Osteocyte (in vitro differentiated cells): ENCODE measurements at regions not wholly inside any gene's neighbourhood (a gene's known extent, or its start where the extent isn't known, plus 50 kb on each side); places are given as distances from the start of the nearest gene placed in this dataset.

Experiments used
- DNase-seq: peaks from one replicate; pipeline ENCODE4 v3.0.0; 2021; ENCODE audit warnings: mixed read lengths; ENCODE audit not compliant: unreplicated experiment; ENCODE audit errors: extremely low spot score
- H3K27ac Mint-ChIP-seq: one replicate; pipeline ENCODE4 v1.8.0; 2021; ENCODE audit warnings: mild to moderate bottlenecking, mixed read lengths; ENCODE audit not compliant: unreplicated experiment
- H3K27me3 Mint-ChIP-seq: one replicate; pipeline ENCODE4 v1.8.0; 2021; ENCODE audit warnings: mixed read lengths; ENCODE audit not compliant: unreplicated experiment
- H3K36me3 Mint-ChIP-seq: one replicate; pipeline ENCODE4 v1.8.0; 2021; ENCODE audit warnings: mixed read lengths; ENCODE audit not compliant: unreplicated experiment
- H3K4me1 Mint-ChIP-seq: one replicate; pipeline ENCODE4 v1.8.0; 2021; ENCODE audit warnings: mixed read lengths; ENCODE audit not compliant: unreplicated experiment
- H3K4me3 Mint-ChIP-seq: one replicate; pipeline ENCODE4 v1.8.0; 2021; ENCODE audit warnings: mild to moderate bottlenecking, moderate library complexity, mixed read lengths; ENCODE audit not compliant: unreplicated experiment
- H3K9me3 Mint-ChIP-seq: one replicate; pipeline ENCODE4 v1.8.0; 2021; ENCODE audit warnings: mixed read lengths; ENCODE audit not compliant: unreplicated experiment
- CTCF ChIP-seq: fragments of 200-600 bp; sonication (generic); IDR thresholded peaks from 2 replicates; pipeline ENCODE4 v1.5.0; 2021; ENCODE audit warnings: antibody characterized with exemption, mild to moderate bottlenecking, moderate library complexity

- Mint-ChIP-seq H3K27ac (no peak overlapping the region), H3K36me3 (no peaks in the 10 kb centered on the region), H3K27me3 (no peaks in the 10 kb centered on the region), H3K4me1 (peaks cover 6% of the 10 kb centered on the region), H3K4me3 (no peak overlapping the region), H3K9me3 (no peaks in the 10 kb centered on the region)
- TF ChIP-seq CTCF: no peak
- DNase-seq: no peak
Observed at GRCh38 chr11:81915045-81915444, 818.6 kb downstream of the FAM181B start.

GRCh38 chr11:81913793-81914192 is 819.9 kb downstream of the FAM181B start:
- TF ChIP-seq CTCF: no peak
- Mint-ChIP-seq H3K36me3 (no peaks in the 10 kb centered on the region), H3K27me3 (no peaks in the 10 kb centered on the region), H3K27ac (no peak overlapping the region), H3K9me3 (peaks cover 1% of the 10 kb centered on the region), H3K4me1 (peaks cover 6% of the 10 kb centered on the region), H3K4me3 (no peak overlapping the region)
- DNase-seq: no peak

- Mint-ChIP-seq H3K9me3 (peaks cover 5% of the 10 kb centered on the region), H3K4me3 (no peak overlapping the region), H3K27me3 (peaks cover 18% of the 10 kb centered on the region), H3K4me1 (peaks cover 14% of the 10 kb centered on the region), H3K36me3 (no peaks in the 10 kb centered on the region), H3K27ac (no peak overlapping the region)
- DNase-seq: no peak
- TF ChIP-seq CTCF: no peak
Observed at GRCh38 chr11:81907996-81908395, 825.7 kb downstream of the FAM181B start.

GRCh38 chr11:81899156-81899555 is 834.5 kb downstream of the FAM181B start:
- Mint-ChIP-seq H3K36me3 (no peaks in the 10 kb centered on the region), H3K4me3 (no peak overlapping the region), H3K27me3 (peaks cover 37% of the 10 kb centered on the region), H3K27ac (no peak overlapping the region), H3K4me1 (peaks cover 2% of the 10 kb centered on the region), H3K9me3 (peaks cover 6% of the 10 kb centered on the region)
- no peak for DNase-seq
- TF ChIP-seq CTCF: no peak

- no peak overlapping the region for H3K4me3 Mint-ChIP-seq
- DNase-seq: no peak
- peaks cover 2% of the 10 kb centered on the region for H3K4me1 Mint-ChIP-seq
- H3K27ac Mint-ChIP-seq: no peak overlapping the region
- TF ChIP-seq CTCF: no peak
- H3K9me3 Mint-ChIP-seq: peaks cover 6% of the 10 kb centered on the region
- H3K36me3 Mint-ChIP-seq: no peaks in the 10 kb centered on the region
- peaks cover 22% of the 10 kb centered on the region for H3K27me3 Mint-ChIP-seq
Observed at GRCh38 chr11:81897639-81898038, 836.0 kb downstream of the FAM181B start.
